GM21723 (cell line): ENCODE measurements at regions not wholly inside any gene's neighbourhood (a gene's known extent, or its start where the extent isn't known, plus 50 kb on each side); places are given as distances from the start of the nearest gene placed in this dataset.
"Not testable (repeated sequence)": the region's sequence is repeated elsewhere in the genome, so short reads cannot be mapped to it uniquely, and the experiment has no call there.

Experiments used
- ATAC-seq: cut with Tn5 transposase; IDR thresholded peaks from one replicate; pipeline ENCODE4 v1.9.1; 2021; ENCODE audit warnings: mild to moderate bottlenecking, moderate library complexity; ENCODE audit not compliant: unreplicated experiment

- no peak for ATAC-seq
Measured at GRCh38 chr1:182003953-182004586, 57.4 kb downstream of the ZNF648 start.

GRCh38 chr1:182003025-182003725 is 58.3 kb downstream of the ZNF648 start:
- no peak for ATAC-seq

GRCh38 chr1:182002570-182002969 is 58.9 kb downstream of the ZNF648 start:
- ATAC-seq: no peak

- ATAC-seq: no peak
Measured at GRCh38 chr1:181998858-181999257, 62.7 kb downstream of the ZNF648 start.

- no peak for ATAC-seq
Measured at GRCh38 chr1:181992072-181992471, 69.4 kb downstream of the ZNF648 start.

GRCh38 chr1:181990728-181991127 is 70.8 kb downstream of the ZNF648 start:
- no peak for ATAC-seq

GRCh38 chr1:181989261-181989920 is 72.1 kb downstream of the ZNF648 start:
- ATAC-seq: no peak

- ATAC-seq: no peak
Measured at GRCh38 chr1:181987996-181988395, 73.5 kb downstream of the ZNF648 start.

- no peak for ATAC-seq
Measured at GRCh38 chr1:181987334-181987895, 74.1 kb downstream of the ZNF648 start.

GRCh38 chr1:181986907-181987305 is 74.6 kb downstream of the ZNF648 start:
- no peak for ATAC-seq

GRCh38 chr1:181985936-181986906 is 75.3 kb downstream of the ZNF648 start:
- ATAC-seq: no peak

GRCh38 chr1:181985281-181985680 is 76.2 kb downstream of the ZNF648 start:
- ATAC-seq: no peak

GRCh38 chr1:181984006-181984405 is 77.5 kb downstream of the ZNF648 start:
- no peak for ATAC-seq

- no peak for ATAC-seq
Measured at GRCh38 chr1:181981821-181982220, 79.7 kb downstream of the ZNF648 start.

- ATAC-seq: no peak
Measured at GRCh38 chr1:181972256-181972655, 89.3 kb downstream of the ZNF648 start.

GRCh38 chr1:181971424-181971823 is 90.1 kb downstream of the ZNF648 start:
- no peak for ATAC-seq

GRCh38 chr1:181969902-181970301 is 91.6 kb downstream of the ZNF648 start:
- ATAC-seq: no peak

- not testable (repeated sequence) for ATAC-seq
Measured at GRCh38 chr1:181954696-181955095, 106.8 kb downstream of the ZNF648 start.

GRCh38 chr1:181954178-181954577 is 107.3 kb downstream of the ZNF648 start:
- not testable (repeated sequence) for ATAC-seq

GRCh38 chr1:181953596-181953995 is 107.9 kb downstream of the ZNF648 start:
- no peak for ATAC-seq

GRCh38 chr1:181951213-181951612 is 110.3 kb downstream of the ZNF648 start:
- no peak for ATAC-seq
